GM21576 (cell line): ENCODE measurements at regions not wholly inside any gene's neighbourhood (a gene's known extent, or its start where the extent isn't known, plus 50 kb on each side); places are given as distances from the start of the nearest gene placed in this dataset.
A peak's percentile ranks its signal among the peaks of the same experiment; 100 is the strongest.
"Not testable (repeated sequence)": the region's sequence is repeated elsewhere in the genome, so short reads cannot be mapped to it uniquely, and the experiment has no call there.

Experiments used
- ATAC-seq: cut with Tn5 transposase; IDR thresholded peaks from one replicate; pipeline ENCODE4 v1.9.1; 2021; ENCODE audit warnings: mild to moderate bottlenecking, moderate library complexity; ENCODE audit not compliant: unreplicated experiment

DNA sequence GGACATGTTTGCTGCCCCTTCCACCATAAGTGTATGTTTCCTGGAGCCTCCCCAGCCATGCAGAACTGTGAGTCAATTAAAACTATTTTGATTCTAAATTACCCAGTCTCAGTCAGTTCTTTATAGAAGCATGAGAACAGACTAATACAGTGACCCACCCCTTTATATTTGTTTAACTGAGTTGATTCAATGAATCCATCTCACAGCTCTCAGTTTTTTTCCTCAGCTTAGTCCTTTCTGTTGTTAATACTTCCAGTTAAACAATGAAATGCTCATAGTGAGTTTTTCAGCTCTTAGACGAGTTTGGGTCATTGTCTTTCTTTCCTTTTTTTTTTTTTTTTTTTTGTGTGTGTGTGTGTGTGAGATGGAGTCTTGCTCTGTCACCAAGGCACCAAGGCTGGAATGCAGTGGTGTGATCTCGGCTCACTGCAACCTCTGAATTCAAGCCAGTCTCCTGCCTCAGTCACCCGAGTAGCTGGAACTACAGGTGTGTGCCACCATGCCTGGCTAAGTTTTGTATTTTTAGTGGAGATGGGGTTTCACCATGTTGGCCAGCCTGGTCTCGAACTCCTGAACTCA, 627.4 kb downstream of the SPATA31A7 start:
- ATAC-seq: not testable (repeated sequence)

DNA sequence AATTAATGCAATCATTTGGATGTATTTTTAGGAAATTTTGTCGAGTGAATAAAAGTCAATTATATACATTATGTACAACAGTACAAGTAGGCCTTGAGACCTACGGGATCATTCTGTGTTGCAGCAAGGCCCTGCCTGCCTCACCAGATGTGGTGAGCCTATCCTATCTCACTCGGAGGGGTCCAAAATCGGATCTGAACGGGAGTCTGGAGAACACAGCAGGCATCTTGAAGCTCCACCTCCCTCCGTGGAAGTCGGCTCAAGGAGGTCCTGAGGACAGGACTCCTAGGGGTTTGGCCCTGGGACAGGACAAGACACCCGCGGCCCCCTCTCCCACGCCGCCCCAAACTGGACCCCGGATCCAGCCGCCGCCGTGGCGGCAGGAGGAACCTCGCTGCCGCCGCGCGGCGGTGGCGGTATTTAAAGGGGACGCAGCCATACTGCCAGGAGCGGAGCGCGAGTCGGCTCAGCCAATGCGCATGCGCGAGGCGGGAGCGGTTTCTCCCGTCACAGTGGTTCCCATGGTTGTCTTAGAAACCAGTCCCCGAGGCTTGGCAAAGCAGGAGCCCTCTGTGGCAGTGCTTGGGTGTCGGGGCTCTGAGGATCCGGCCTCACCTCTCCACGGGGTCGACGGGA, 663.9 kb downstream of the SPATA31A7 start:
- peak; percentile 74 for ATAC-seq

DNA sequence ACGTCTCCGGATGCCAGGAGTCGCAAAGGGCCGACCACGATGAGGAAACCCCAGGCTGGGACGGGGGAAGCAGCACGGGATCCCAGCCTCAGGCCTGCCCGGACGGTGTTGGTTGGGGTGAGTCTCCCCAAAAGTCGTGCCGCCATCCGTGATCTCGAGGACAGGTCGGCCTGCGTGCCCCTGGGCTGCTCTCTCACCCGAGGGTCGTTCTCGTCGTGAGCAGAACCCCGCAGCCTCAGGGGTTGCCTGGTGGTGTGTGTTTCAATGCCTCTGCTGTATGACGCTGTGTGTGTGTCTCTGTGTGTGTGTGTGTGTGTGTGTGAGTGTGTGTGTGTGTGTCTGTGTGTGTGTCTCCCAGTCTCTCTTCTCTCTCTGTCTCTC, 664.4 kb downstream of the SPATA31A7 start:
- ATAC-seq: not testable (repeated sequence)

DNA sequence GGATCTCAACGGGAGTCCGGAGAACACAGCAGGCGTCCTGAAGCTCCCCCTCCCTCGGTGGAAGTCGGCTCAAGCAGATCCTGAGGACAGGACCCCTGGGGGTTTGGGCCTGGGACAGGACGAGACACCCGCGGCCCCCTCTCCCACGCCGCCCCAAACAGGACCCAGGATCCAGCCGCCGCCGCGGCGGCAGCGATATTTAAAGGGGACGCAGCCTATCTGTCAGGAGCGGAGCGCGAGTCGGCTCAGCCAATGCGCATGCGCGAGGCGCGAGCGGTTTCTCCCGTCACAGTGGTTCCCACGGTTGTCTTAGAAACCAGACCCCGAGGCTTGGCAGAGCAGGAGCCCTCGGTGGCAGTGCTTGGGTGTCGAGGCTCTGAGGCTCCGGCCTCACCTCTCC, 666.4 kb downstream of the SPATA31A7 start:
- ATAC-seq: peak; percentile 61

DNA sequence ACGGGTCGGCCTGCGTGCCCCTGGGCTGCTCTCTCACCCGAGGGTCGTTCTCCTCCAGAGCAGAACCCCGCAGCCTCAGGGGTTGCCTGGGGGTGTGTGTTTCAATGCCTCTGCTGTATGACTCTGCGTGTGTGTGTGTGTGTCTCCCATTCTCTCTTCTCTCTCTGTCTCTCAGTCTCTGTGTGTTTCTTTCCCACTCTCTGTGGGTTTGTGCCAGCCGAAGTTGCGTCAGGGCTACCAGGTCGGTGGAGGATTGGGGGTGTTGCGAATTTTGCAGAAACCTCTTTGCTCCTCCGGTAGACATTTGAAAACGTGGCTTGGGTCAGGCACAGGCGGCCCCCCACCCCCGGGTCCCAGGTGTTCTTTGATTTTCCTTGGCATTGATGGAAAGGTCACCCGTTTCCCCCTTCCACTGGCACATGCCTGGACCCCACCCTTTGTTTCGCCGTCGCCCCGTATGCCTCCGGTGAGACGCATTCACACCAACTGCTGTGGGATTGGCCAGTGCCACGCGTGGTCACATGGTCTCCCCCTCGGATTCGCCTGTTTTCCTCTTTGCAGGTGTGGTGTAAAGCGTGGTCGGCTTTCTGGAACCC, 667.1 kb downstream of the SPATA31A7 start:
- ATAC-seq: not testable (repeated sequence)

DNA sequence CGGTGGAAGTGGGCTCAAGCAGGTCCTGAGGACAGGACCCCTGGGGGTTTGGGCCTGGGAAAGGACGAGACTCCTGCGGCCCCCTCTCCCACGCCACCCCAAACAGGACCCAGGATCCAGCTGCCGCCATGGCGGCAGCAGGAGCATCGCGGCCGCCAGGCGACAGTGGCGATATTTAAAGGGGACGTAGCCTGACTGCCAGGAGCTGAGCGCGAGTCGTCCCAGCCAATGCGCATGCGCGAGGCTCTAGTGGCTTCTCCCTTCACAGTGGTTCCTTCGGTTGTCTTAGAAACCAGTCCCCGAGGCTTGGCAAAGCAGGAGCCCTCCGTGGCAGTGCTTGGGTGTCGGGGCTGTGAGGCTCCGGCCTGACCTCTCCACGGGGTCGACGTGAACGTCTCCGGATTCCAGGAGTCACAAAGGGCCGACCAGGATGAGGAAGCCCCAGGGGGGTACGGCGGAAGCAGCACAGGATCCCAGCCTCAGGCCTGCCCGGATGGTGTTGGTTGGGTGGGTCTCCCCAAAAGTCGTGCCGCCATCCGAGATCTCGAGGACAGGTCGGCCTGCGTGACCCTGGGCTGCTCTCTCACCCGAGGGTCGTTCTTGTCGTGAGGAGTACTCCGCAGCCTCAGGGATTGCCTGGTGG, 668.0 kb downstream of the SPATA31A7 start:
- peak; percentile 77 for ATAC-seq

DNA sequence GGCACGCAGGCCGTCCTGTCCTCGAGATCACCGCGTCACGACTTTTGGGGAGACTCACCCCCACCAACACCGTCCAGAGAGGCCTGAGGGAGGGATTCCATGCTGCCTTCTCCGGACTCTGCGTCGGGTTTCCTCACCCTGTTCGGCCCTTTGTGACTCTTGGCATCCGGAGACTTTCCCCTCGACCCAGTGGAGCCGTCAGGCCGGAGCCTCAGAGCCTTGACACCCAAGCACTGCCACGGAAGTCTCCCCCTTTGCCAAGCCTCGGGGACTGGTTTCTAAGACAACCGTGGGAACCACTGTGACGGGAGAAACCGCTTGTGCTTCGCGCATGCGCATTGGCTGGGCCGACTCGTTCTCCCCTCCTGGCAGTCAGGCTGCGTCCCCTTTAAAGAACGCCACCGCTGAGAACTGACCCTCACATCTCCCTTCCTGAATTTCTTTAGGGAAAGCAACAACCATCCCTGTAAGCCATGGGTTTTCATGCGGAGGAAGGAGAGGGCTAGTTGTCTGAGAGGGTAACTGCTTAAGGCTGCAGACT, 672.7 kb downstream of the SPATA31A7 start:
- ATAC-seq: not testable (repeated sequence)

DNA sequence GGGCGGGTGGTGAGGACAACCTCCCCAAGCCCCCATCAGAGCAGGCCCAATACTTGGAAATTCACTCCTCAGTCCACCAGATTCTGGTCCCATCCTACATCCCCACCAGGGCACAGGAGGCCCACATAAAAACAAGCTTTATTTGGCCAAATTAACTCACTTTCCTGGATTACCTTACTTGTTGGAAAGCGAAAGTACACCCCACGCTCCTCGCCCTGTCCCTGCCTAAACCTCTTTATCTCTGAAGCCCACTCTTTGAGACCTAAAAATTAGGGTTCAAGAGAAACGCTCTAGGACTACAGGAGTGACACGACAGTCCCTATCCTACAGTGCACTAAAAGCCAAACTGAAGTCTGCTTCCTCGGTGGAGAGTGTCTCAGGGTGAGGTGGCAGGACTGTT, 674.6 kb downstream of the SPATA31A7 start:
- ATAC-seq: not testable (repeated sequence)

DNA sequence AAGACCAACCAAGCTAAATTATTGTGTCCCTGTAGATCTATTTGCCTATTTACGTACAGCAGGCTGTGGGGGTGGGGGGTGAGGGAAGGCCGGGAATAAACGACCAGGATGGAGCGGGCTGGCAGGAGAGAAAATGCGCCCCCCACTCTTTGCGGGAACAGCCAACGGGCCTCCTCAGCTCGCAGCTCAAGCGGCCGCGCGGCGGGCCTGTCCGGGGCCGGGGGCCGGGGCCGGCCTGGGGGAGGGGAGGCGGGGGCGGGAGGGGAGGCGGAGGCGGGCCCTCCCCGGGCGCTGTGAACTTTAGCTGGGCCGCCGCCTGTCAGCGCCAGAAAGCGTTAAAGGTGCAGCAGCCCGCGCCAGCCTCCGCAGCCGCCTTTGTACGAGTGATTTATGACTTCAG, 679.1 kb downstream of the SPATA31A7 start:
- not testable (repeated sequence) for ATAC-seq

DNA sequence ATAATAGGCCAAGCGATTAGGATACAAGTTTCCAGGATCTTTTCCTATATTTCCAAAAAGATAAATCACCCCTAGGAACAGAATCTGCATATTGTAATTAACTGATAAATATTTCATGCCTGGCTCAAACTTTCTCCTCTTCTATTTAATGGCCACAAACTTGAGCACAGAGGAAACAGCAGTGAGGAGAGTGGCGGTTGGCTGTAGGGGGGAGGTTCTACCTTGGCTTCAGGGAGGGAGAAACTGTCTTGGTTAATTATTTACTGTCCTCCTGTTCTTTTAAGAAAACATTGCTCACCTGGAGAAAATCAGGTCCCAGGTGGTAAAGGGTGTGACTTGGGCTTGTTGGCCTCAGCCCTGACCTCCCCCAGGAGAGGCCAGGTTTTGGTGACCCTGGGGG, 682.5 kb downstream of the SPATA31A7 start:
- not testable (repeated sequence) for ATAC-seq
